Germinal center (tissue), 1 donor: ENCODE measurements at regions not wholly inside any gene's neighbourhood (a gene's known extent, or its start where the extent isn't known, plus 50 kb on each side); places are given as distances from the start of the nearest gene placed in this dataset.

ENCODE experiments used
- DNase-seq: peaks from one replicate; pipeline ENCODE4 v3.0.0; 2012; ENCODE audit warnings: mixed read lengths, low spot score

GRCh38 chr9:82637368-82637767, 425.6 kb downstream of the RASEF start:
- no peak for DNase-seq

GRCh38 chr9:82645600-82645999, 417.3 kb downstream of the RASEF start:
- DNase-seq: no peak

- DNase-seq: no peak
Observed at GRCh38 chr9:82650368-82650767, 412.6 kb downstream of the RASEF start.

GRCh38 chr9:82651474-82651873, 411.5 kb downstream of the RASEF start:
- no peak for DNase-seq

- no peak for DNase-seq
Observed at GRCh38 chr9:82665324-82665723, 397.6 kb downstream of the RASEF start.

- DNase-seq: no peak
Observed at GRCh38 chr9:82668689-82669199, 394.2 kb downstream of the RASEF start.

- DNase-seq: no peak
Observed at GRCh38 chr9:82670000-82670399, 392.9 kb downstream of the RASEF start.

GRCh38 chr9:82670726-82671125, 392.2 kb downstream of the RASEF start:
- no peak for DNase-seq

GRCh38 chr9:82673201-82673600, 389.7 kb downstream of the RASEF start:
- DNase-seq: no peak

- DNase-seq: no peak
Observed at GRCh38 chr9:82673919-82674318, 389.0 kb downstream of the RASEF start.

- DNase-seq: no peak
Observed at GRCh38 chr9:82675102-82675501, 387.8 kb downstream of the RASEF start.

- DNase-seq: no peak
Observed at GRCh38 chr9:82675605-82676004, 387.3 kb downstream of the RASEF start.

GRCh38 chr9:82677086-82677485, 385.9 kb downstream of the RASEF start:
- DNase-seq: no peak

GRCh38 chr9:82679472-82679871, 383.5 kb downstream of the RASEF start:
- DNase-seq: no peak

GRCh38 chr9:82680179-82680935, 382.6 kb downstream of the RASEF start:
- DNase-seq: no peak

- no peak for DNase-seq
Observed at GRCh38 chr9:82681809-82682208, 381.1 kb downstream of the RASEF start.

- no peak for DNase-seq
Observed at GRCh38 chr9:82682431-82682830, 380.5 kb downstream of the RASEF start.

- DNase-seq: no peak
Observed at GRCh38 chr9:82695704-82696103, 367.2 kb downstream of the RASEF start.

GRCh38 chr9:82706786-82707185, 356.2 kb downstream of the RASEF start:
- DNase-seq: no peak

GRCh38 chr9:82716821-82717220, 346.1 kb downstream of the RASEF start:
- DNase-seq: no peak

- no peak for DNase-seq
Observed at GRCh38 chr9:82720515-82720914, 342.4 kb downstream of the RASEF start.

GRCh38 chr9:82721593-82721992, 341.3 kb downstream of the RASEF start:
- DNase-seq: no peak

GRCh38 chr9:82722051-82722450, 340.9 kb downstream of the RASEF start:
- DNase-seq: no peak

GRCh38 chr9:82722561-82722960, 340.4 kb downstream of the RASEF start:
- DNase-seq: no peak
